GM19397 (cell line): ENCODE measurements at regions not wholly inside any gene's neighbourhood (a gene's known extent, or its start where the extent isn't known, plus 50 kb on each side); places are given as distances from the start of the nearest gene placed in this dataset.

Experiments
- ATAC-seq: cut with Tn5 transposase; IDR thresholded peaks from one replicate; pipeline ENCODE4 v1.9.1; 2021; ENCODE audit warnings: mild to moderate bottlenecking, moderate library complexity; ENCODE audit not compliant: unreplicated experiment

DNA sequence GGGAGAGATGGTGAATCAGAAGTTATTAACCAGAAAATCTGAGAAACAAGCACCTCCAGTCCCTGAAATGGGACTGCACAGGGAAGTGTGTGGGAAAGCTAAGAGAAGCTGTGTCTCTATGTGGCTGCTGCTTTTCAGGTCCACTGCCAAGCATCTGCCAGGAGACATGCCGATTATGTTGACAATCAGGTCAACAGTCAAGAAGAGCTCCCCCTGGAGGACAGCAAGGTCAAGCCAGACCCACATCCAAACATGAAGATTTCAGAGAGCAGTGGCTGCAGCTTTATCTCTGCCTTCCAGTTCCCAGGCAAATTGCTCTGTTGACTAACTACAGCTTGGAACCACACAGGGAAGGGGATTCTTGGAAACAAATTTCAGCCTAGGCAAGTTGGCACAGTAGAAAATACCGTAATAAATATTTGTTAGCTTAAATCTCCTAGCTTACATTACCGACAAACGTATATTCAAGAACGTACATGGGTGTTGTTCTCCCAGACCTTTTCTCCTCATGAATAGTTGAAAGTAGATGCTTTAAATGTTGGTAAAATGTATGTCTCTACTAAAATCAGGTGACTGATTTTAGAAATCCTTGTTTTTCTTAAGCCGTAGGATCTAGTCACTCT lies 394.5 kb upstream of the RARB start:
- peak; percentile 73 for ATAC-seq

DNA sequence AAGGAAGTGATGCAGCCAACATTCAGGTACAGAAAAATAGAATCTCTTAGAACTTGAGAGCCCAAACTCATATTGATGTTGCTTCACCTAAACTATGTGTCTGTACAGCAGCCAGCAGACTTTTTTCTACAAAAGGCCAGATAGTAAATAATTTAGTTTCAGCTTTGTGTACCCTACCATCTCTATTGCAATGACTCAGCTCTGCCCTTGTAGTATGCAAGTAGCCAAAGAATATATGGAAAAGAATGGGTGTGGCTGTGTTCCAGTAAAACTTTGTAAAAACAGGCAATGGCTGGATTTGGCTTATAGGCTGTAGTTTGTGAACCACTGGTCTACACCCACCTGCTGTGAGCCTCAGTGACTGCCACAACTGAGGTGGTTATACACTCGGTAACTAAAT lies 392.5 kb upstream of the RARB start:
- no peak for ATAC-seq

GRCh38 chr3:25036633-25037032 lies 391.4 kb upstream of the RARB start:
- no peak for ATAC-seq

DNA sequence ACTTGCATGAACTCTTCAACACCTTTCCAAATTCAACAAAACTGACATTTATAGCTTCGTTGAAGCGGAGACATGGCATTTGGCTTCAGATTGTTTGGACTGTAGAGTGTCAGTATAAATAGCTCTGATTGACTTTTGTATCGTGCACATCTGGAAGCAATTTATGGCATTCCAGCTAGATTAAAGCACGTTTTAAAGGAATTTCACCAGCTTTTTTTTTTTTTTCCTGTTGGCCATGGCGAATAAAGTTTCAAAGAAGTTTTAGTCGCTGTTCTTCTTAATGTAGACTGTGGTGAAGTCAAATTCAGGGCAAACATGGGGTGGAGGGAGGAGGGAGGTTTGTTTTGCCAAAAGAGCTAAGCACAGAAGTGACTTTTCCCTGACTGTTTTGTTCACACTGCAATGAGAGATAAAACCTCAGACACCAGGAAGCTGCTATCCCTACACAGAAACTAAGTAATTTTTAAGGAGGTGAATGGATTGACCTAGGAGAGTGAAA lies 391.0 kb upstream of the RARB start:
- ATAC-seq, result no peak

DNA sequence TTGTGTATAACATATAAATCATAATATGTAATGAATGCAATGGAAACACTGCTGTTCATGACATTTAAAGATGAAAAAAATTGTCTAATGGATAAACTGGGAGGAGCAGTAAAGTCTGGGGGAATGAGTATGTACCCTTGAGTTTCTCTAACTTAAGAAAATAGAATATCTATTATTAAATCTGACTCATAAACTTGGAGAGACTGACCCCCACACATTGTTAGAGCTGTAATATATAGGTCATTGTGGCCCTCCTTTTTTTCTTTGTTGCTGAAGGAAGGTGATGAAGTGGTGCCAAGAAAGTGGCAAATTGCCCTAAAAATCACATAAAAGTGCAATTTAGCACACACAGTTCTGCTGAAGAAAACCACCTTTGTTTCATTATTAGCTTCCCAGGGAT lies 389.8 kb upstream of the RARB start:
- no peak for ATAC-seq

- ATAC-seq, result no peak
Observed at GRCh38 chr3:25038922-25039321, 389.1 kb upstream of the RARB start.

DNA sequence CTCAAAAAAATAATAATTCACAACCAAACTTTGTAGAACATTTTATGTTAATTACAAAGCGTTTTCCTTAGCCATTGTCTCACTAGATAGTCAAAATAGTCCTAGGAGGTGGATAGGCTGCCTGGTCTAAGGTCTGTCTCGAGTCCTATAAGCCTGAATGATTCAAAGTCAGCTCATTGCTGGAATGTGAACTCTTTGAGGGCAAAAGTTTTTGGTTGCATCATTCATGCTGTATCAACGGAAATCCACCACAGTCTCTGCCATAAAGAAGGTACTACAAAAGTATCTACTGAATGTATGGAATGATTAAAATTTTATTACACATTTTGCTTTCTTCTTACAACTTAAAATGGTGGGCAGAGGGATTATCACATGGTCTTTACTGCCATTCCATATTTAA lies 387.3 kb upstream of the RARB start:
- ATAC-seq, result no peak

GRCh38 chr3:25041871-25042584 lies 386.0 kb upstream of the RARB start:
- ATAC-seq, result no peak

DNA sequence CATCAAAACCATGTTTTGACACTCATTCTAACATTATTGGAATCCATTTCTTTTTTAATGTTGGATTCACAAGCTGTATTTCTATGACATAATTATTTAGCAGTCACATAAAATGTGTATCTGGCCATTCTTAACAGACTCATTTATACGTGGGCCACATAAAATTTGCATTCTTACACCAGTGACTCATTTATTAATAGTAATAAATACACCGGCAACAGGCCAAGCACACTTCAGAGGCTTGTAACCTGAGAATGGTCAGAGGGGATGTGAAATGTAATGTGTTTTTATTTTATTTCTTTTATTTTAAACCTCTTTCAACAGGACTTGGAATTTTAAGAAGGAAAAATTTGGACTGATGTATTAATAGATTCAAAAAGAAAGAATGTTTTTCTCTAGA lies 384.9 kb upstream of the RARB start:
- no peak for ATAC-seq

DNA sequence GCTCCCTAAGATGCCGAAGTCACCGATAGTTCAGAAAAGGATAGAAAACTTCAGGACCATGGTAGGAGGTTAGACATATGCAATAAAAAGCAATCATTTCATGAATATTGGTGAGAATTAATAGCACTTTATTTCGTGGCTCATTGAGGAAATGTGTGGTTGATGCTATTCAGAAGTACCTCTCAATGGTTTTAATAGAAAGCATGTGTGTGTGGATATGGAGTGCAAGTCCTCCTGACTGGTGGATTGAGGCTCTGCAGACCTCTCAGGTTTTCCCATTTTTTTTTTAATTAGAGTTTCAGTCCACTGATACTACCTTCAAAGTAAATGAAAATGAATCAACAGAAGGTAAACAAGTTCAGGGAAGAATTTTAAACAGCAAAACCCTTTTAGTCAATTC lies 384.3 kb upstream of the RARB start:
- ATAC-seq, result no peak

- ATAC-seq, result no peak
Observed at GRCh38 chr3:25044762-25045710, 383.0 kb upstream of the RARB start.

DNA sequence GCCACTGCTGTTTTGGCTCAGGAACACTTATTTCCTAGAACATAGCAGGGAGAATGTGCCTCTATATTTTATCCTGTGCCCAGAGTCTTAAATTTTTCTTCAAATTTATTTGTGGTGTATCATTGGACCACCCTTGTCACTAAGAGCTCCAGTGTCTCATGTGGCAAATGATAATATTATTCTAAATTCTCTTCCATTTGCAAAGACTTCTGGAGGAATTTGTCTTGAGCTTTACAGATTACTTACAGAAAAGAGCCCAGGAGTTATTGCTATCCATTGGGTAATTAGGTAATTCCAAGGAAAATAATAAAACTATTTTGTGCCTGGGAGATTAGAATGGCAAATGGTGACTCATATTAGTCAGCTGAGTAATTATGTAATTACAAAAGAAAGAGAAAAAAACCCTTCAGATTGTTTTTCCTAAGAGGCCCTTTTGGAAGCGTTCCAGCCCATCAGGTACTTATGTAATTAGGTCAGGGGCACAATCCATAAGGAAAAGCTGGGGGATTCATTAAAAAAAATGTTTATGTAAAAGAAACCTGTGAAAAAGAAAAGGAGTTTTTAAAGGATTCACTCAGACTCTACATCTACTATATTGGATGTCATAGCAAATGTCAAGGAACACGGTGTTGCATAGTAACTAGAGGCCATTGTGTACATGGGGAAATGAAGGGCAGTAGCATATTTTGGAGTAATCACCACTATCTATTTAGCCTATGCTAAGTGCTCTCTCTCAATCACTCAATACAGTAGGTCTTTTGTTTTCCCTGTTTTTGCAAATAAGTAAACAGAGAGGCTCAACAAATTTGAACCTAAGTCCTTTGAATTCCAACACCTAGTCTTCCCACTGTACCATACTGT lies 380.9 kb upstream of the RARB start:
- ATAC-seq, result no peak

- ATAC-seq, result no peak
Observed at GRCh38 chr3:25049304-25049703, 378.8 kb upstream of the RARB start.

DNA sequence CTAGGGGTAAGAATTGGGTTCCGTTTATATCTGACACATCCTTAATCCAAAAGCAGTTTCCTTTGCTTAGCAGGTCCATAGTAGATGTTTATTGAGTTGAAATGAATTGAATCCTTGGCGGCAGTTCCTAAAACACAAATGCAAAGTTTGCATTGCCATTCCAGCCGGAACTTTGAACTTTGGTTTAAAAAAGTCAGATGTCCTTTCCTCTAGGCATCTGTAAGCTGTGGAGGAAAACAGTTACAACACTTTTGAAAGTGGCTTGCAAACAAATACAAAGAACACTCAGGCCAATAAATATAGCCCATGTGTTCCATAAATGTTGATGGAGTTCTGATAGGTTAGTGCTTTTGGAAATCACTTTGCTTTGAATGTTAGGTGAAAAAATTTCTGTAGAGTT lies 374.7 kb upstream of the RARB start:
- ATAC-seq, result no peak

DNA sequence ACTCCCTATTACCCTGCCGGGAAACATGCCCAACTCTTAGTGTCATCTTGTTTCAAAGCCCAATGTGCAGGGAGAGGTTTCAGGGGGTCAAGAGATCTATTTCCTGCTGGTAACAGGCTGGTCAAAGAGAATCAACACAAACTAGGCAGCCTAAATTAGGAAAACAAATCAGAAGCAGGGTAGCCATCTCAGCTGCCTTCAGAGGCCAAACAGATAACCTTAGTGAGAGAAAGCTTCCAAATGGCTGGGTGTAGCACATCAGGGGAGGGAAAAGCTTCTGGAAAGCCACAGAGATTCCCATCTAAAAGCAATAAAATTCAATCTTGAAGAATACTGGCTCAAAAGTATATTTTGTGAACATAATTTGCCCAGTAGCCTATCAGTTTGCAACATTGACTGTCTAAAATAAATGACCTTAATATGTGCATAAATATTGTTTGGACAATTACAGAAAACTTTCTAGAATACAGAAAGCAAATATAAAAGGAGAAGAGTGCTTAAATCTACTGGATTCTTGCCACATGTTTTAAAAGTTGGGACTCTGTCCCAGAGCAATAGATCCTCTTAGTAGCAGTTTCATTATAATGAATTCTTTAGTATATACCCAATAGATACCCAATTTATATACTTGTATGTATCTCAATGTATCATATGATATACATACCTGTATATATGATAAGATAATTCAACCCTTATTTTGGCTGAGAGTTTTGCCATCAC lies 371.9 kb upstream of the RARB start:
- ATAC-seq, result no peak

DNA sequence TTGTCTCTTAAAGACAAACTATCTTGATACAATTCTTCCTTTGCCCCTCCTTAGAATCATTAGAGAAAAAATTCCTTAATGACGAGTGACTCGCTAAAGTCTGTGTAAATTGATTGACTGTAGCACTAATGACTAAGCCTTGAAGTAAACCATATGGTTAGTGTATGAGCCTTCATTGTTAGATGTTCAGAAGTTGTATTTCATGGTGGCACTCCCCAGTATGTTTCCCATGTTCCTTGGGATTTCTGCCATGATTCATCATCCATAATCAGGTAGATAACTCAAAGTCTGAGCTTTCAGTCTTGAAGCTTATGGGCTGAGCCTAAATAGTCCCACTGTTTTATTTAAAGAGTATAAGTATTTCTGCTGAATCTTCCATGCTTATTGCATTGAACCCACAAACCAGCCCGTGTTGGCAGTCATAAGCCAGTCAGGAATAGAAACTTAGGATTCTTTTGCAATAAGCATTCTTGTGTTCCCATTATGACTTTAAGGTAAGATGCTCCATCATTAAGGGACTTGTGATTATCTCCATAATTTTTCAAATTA lies 371.2 kb upstream of the RARB start:
- no peak for ATAC-seq

DNA sequence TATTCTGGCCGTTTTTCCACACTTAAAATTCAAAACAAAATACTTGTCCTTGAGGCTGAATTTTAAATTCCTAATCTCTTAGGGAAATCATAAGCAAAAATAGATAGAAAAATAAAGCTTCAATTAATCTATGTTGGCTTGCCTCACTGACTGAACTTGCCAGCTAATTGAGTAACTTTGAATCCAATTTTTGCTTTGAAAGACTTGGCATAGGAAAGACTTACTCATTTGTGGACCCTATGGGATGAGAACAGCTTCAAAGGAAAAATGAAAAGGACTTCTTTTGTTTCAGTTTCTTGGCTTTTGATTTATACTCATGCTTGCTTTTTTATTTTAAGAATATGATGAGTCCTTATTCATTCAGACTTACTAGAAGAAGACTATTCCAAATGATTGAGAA lies 370.7 kb upstream of the RARB start:
- ATAC-seq, result no peak

GRCh38 chr3:25064681-25065080 lies 363.4 kb upstream of the RARB start:
- no peak for ATAC-seq

- no peak for ATAC-seq
Observed at GRCh38 chr3:25069970-25070369, 358.1 kb upstream of the RARB start.

GRCh38 chr3:25071846-25072245 lies 356.2 kb upstream of the RARB start:
- no peak for ATAC-seq
